H54 (cell line): ENCODE measurements at regions not wholly inside any gene's neighbourhood (a gene's known extent, or its start where the extent isn't known, plus 50 kb on each side); places are given as distances from the start of the nearest gene placed in this dataset.

Experiments used
- DNase-seq: peaks from one replicate; pipeline ENCODE4 v3.0.0; 2011; ENCODE audit warnings: low spot score, mixed read lengths; ENCODE audit not compliant: insufficient read length
- FAIRE-seq: peaks from 3 replicates; lab custom pipeline; 2011; peaks lifted over from hg19 to GRCh38; lab: Jason Lieb, UNC
- POLR2A ChIP-seq: IDR thresholded peaks from 2 replicates; pipeline ENCODE4 v1.6.1; 2011; ENCODE audit warnings: low read depth, mild to moderate bottlenecking, low read length

GRCh38 chr3:115448851-115449250 is 174.5 kb upstream of the GAP43 start:
- no peak for DNase-seq
- no peak for FAIRE-seq
- TF ChIP-seq POLR2A: no peak

- TF ChIP-seq POLR2A: no peak
- DNase-seq (no peak), FAIRE-seq (no peak)
These were observed 173.3 kb upstream of the GAP43 start for GRCh38 chr3:115450036-115450435.

GRCh38 chr3:115464036-115464435 is 159.3 kb upstream of the GAP43 start:
- TF ChIP-seq POLR2A: no peak
- no peak for FAIRE-seq
- DNase-seq: no peak

- no peak for TF ChIP-seq POLR2A
- no peak for FAIRE-seq
- DNase-seq: no peak
These were observed 153.7 kb upstream of the GAP43 start for GRCh38 chr3:115469649-115470048.

- FAIRE-seq: no peak
- DNase-seq: no peak
- no peak for TF ChIP-seq POLR2A
These were observed 153.1 kb upstream of the GAP43 start for GRCh38 chr3:115470254-115470653.

- FAIRE-seq (no peak), DNase-seq (no peak)
- TF ChIP-seq POLR2A: no peak
These were observed 147.9 kb upstream of the GAP43 start for GRCh38 chr3:115475178-115476041.

GRCh38 chr3:115476472-115476871 is 146.8 kb upstream of the GAP43 start:
- DNase-seq (no peak), FAIRE-seq (no peak)
- no peak for TF ChIP-seq POLR2A

GRCh38 chr3:115478359-115478758 is 145.0 kb upstream of the GAP43 start:
- no peak for FAIRE-seq
- no peak for TF ChIP-seq POLR2A
- DNase-seq: no peak

GRCh38 chr3:115486880-115487279 is 136.4 kb upstream of the GAP43 start:
- DNase-seq (no peak), FAIRE-seq (no peak)
- no peak for TF ChIP-seq POLR2A

- FAIRE-seq: no peak
- no peak for TF ChIP-seq POLR2A
These were observed 135.3 kb upstream of the GAP43 start for GRCh38 chr3:115487968-115488367.

GRCh38 chr3:115488409-115488808 is 134.9 kb upstream of the GAP43 start:
- FAIRE-seq (no peak), DNase-seq (no peak)
- no peak for TF ChIP-seq POLR2A

More at GRCh38 chr3:115487968-115488367, 135.3 kb upstream of the GAP43 start:
- no peak for DNase-seq

GRCh38 chr3:115494826-115495225 is 128.5 kb upstream of the GAP43 start:
- FAIRE-seq (no peak), DNase-seq (no peak)
- TF ChIP-seq POLR2A: no peak

- FAIRE-seq (no peak), DNase-seq (no peak)
- no peak for TF ChIP-seq POLR2A
These were observed 124.9 kb upstream of the GAP43 start for GRCh38 chr3:115498421-115498820.

GRCh38 chr3:115498898-115499297 is 124.4 kb upstream of the GAP43 start:
- TF ChIP-seq POLR2A: no peak
- FAIRE-seq (no peak), DNase-seq (no peak)

GRCh38 chr3:115499666-115500065 is 123.6 kb upstream of the GAP43 start:
- no peak for DNase-seq
- no peak for TF ChIP-seq POLR2A
- no peak for FAIRE-seq
